ENCODE measurements at regions not wholly inside any gene's neighbourhood (a gene's known extent, or its start where the extent isn't known, plus 50 kb on each side); places are given as distances from the start of the nearest gene placed in this dataset.

DNA sequence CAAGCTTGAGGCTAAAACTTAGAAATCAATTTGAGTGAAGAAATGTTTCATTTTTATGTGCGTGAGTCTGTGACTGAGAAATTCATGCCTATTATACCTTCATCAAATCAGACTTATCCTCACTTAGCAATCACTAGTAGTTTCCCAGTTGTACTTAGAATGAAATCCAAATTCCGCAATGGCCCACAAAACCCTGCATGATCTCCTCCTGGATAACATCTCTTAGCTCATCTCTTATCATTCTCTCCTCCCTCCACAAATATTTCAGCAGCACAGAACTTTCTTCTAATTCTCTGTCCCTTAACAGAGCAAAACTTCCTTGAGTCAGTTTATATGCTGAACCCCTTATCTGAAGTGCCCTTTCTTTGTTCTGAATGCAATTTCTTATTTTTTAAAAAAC lies 198.8 kb upstream of the TGFBR2 start:
- DNase-seq (ENCODE audit: low spot score in 2 of 2, unreplicated experiment in 2 of 2): no peak
- H3K27me3 Mint-ChIP-seq (ENCODE audit: low read depth): no peaks in the 10 kb centered on the region
- no peak overlapping the region for H3K4me3 Mint-ChIP-seq
- no peak overlapping the region for H3K27ac Mint-ChIP-seq
- H3K9me3 Mint-ChIP-seq: peaks cover 10% of the 10 kb centered on the region
- peaks cover 31% of the 10 kb centered on the region for H3K4me1 Mint-ChIP-seq
- TF ChIP-seq, protein P1, sequence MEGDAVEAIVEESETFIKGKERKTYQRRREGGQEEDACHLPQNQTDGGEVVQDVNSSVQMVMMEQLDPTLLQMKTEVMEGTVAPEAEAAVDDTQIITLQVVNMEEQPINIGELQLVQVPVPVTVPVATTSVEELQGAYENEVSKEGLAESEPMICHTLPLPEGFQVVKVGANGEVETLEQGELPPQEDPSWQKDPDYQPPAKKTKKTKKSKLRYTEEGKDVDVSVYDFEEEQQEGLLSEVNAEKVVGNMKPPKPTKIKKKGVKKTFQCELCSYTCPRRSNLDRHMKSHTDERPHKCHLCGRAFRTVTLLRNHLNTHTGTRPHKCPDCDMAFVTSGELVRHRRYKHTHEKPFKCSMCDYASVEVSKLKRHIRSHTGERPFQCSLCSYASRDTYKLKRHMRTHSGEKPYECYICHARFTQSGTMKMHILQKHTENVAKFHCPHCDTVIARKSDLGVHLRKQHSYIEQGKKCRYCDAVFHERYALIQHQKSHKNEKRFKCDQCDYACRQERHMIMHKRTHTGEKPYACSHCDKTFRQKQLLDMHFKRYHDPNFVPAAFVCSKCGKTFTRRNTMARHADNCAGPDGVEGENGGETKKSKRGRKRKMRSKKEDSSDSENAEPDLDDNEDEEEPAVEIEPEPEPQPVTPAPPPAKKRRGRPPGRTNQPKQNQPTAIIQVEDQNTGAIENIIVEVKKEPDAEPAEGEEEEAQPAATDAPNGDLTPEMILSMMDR (IDR thresholded peaks at IDR 0.05; ENCODE audit: unreplicated experiment): no peak
- no peaks in the 10 kb centered on the region for H3K36me3 Mint-ChIP-seq

DNA sequence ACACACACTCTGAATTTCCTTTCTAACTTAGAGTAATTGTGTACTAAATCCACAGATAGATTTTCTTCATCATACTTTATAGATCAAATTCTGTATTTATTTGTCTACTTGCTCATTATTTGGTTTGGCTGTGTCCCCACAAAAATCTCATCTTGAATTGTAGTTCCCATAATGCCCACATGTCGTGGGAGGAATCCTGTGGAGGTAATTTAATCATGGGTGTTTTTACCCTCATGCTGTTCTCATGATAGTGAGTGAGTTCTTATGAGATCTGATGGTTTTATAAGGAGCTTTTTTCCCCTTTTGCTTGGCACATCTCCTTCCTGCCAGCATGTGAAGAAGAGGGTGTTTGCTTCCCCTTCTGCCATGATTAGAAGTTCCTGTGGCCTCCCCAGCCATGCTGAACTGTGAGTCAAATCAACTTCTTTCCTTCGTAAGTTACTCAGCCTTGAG lies 198.3 kb upstream of the TGFBR2 start:
- no peak for DNase-seq (ENCODE audit: low spot score in 2 of 2, unreplicated experiment in 2 of 2)
- no peak overlapping the region for H3K4me3 Mint-ChIP-seq
- no peaks in the 10 kb centered on the region for H3K27me3 Mint-ChIP-seq (ENCODE audit: low read depth)
- no peak overlapping the region for H3K27ac Mint-ChIP-seq
- H3K4me1 Mint-ChIP-seq: peaks cover 26% of the 10 kb centered on the region
- H3K36me3 Mint-ChIP-seq: no peaks in the 10 kb centered on the region
- TF ChIP-seq, protein P1 (IDR thresholded peaks at IDR 0.05; ENCODE audit: unreplicated experiment): peak; percentile 56
- H3K9me3 Mint-ChIP-seq: peaks cover 10% of the 10 kb centered on the region

DNA sequence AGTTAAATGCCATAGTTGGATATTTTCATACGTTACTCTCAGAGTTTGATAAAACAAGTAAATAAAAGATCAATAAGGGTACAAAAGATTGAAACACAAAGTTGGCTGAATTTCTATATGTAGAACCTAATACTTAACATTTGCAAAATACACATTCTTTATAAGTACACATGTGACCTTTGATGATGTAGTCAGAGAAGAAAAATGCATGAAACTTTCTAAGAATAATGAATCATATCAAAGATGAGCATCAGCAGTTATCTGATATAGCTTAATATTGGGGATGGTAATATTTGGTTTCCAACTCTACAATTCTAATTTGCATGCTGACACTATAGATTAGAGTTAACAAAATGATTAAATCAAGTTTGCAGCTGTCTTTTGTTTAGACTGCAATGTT lies 188.0 kb upstream of the TGFBR2 start:
- H3K27ac Mint-ChIP-seq: no peak overlapping the region
- TF ChIP-seq, protein P1 (IDR thresholded peaks at IDR 0.05; ENCODE audit: unreplicated experiment): no peak
- no peaks in the 10 kb centered on the region for H3K27me3 Mint-ChIP-seq (ENCODE audit: low read depth)
- no peak for DNase-seq (ENCODE audit: low spot score in 2 of 2, unreplicated experiment in 2 of 2)
- no peaks in the 10 kb centered on the region for H3K36me3 Mint-ChIP-seq
- no peaks in the 10 kb centered on the region for H3K9me3 Mint-ChIP-seq
- H3K4me3 Mint-ChIP-seq: no peak overlapping the region
- no peaks in the 10 kb centered on the region for H3K4me1 Mint-ChIP-seq

DNA sequence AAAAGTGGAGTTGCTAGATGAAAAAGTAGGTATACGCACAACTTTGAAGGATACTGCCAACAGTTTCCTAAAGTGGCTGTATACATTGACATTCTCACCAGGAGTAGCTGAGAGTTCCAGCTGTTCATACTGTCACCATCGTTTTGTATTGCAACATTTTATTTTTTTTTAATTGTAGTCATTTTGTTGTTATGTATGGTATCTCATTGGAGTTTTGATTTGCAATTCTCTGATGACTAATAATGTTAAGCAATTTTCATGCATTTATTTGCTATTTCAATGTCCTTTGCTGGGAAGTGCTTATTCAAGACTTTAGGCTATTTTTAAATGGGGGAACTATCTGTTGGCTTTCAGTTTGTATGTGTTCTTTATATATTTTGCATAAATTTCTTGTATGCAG lies 185.1 kb upstream of the TGFBR2 start:
- no peak for DNase-seq (ENCODE audit: low spot score in 2 of 2, unreplicated experiment in 2 of 2)
- H3K27me3 Mint-ChIP-seq (ENCODE audit: low read depth): no peaks in the 10 kb centered on the region
- no peak overlapping the region for H3K27ac Mint-ChIP-seq
- peaks cover 9% of the 10 kb centered on the region for H3K9me3 Mint-ChIP-seq
- TF ChIP-seq, protein P1 (IDR thresholded peaks at IDR 0.05; ENCODE audit: unreplicated experiment): no peak
- H3K4me3 Mint-ChIP-seq: no peak overlapping the region
- no peaks in the 10 kb centered on the region for H3K36me3 Mint-ChIP-seq
- H3K4me1 Mint-ChIP-seq: no peaks in the 10 kb centered on the region

DNA sequence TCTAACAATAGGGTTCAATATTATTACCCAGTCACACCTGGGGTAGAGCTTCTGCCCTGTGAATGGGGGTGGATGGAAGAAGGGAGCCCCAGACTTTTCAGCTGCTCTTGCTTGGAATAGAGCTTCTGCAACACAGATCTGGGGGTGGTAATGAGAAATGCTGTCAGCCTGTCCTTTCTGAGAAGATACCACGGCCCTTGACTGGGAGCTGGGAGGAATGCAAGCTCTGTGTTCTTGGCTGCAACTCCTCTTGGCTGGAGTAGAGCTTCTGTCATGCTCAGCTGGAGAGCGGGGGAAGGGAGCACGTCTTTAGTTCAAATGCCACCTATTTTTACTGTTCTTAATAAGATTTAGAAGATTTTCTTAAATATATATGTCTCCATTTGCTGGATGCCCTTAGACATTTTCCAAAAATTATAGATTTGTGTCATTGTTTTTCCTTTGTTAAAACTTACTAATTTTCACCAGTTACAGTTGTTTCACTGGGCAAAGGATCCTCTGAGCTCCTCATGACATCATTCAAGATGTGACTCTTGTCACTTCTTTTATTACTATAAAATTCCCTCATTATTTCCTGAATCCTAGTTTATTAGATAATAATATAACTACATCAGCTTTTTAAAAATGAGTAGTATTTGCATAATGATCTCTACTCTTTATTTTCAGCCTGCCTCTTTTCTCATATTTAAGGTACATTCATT lies 180.0 kb upstream of the TGFBR2 start:
- TF ChIP-seq, protein P1 (IDR thresholded peaks at IDR 0.05; ENCODE audit: unreplicated experiment): no peak
- no peak overlapping the region for H3K4me3 Mint-ChIP-seq
- no peaks in the 10 kb centered on the region for H3K4me1 Mint-ChIP-seq
- no peak overlapping the region for H3K27ac Mint-ChIP-seq
- no peaks in the 10 kb centered on the region for H3K27me3 Mint-ChIP-seq (ENCODE audit: low read depth)
- peaks cover 2% of the 10 kb centered on the region for H3K36me3 Mint-ChIP-seq
- DNase-seq (ENCODE audit: low spot score in 2 of 2, unreplicated experiment in 2 of 2): no peak
- H3K9me3 Mint-ChIP-seq: peaks cover 37% of the 10 kb centered on the region
